ENCODE measurements at regions not wholly inside any gene's neighbourhood (a gene's known extent, or its start where the extent isn't known, plus 50 kb on each side); places are given as distances from the start of the nearest gene placed in this dataset.

DNA sequence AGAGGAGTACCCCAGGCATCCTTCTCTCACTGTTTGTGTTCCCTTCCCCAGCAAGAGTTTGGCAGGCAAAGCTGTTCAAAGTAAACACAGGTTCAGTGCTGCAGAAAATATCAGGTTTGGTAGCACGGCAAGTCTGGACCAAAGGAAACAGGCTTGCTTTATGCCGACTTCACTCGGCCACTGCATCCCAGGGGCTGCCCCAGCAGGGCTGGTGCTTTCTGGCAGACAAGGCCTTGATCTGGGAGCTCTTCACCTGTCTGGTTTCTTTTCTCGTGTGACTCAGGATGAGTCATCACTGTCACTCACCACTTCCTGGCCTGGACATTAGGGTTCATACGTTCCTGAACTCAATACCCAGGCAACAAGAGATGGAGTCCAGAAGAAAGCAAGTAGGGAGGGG lies 52.6 kb upstream of the NAV2 start:
- H3K36me3 ChIP-seq (ENCODE audit: control insufficient read depth in 2 of 2, insufficient read depth in 2 of 2, low read length in 1 of 2) = no peaks in the 10 kb centered on the region
- no peaks in the 10 kb centered on the region for H3K27me3 ChIP-seq (replicated peaks in 1 of 2; ENCODE audit: control insufficient read depth in 2 of 2, insufficient read depth in 2 of 2, low read length in 1 of 2)
- no peak overlapping the region for H2AFZ ChIP-seq (ENCODE audit: control insufficient read depth, low read depth, low read length)
- no peaks in the 10 kb centered on the region for H4K20me1 ChIP-seq (ENCODE audit: control insufficient read depth, insufficient read depth)
- peak; percentile 61 for DNase-seq (ENCODE audit: low read depth, low spot score)
- H3K4me1 ChIP-seq (ENCODE audit: control insufficient read depth, insufficient read depth, low read length) = no peaks in the 10 kb centered on the region; the same call in 1 of the 2 replicates
- no peak overlapping the region for H3K9ac ChIP-seq (ENCODE audit: control insufficient read depth, insufficient read depth, low read length)
- ChIA-PET SMC1A (ENCODE audit: uncharacterized antibody, unreplicated experiment) (interaction anchor here (1.4 kb wide), 1 partner anchor 76 kb away, joined by 3 read pairs; no protein-coding TSS in a partner anchor), POLR2A (no interaction called here), RAD21 (ENCODE audit: unreplicated experiment) (interaction anchor here (1.0 kb wide), 1 partner anchor 100 kb away, joined by 3 read pairs; no protein-coding TSS in a partner anchor), CTCF (no interaction called here)
- H3K79me2 ChIP-seq (ENCODE audit: control insufficient read depth, insufficient read depth, low read length) = no peaks in the 10 kb centered on the region
- no peak overlapping the region for H3K27ac ChIP-seq (ENCODE audit: control insufficient read depth, insufficient read depth)
- in situ Hi-C loops (cut with MboI) (no loop called here), intact Hi-C loops (cut with micrococcal nuclease; ENCODE audit: unreplicated experiment) (loop anchor here (2.0 kb wide), 1 partner anchor 21 kb away; no protein-coding TSS in a partner anchor)
- BruUV-seq (replicated peaks) = no TSS peak
- peak overlapping the region; percentile 27; the same call in 1 of the 2 replicates for H3K4me2 ChIP-seq (ENCODE audit: control insufficient read depth, insufficient read depth)
- peak; percentile 56 for FAIRE-seq
- 1% methylated on average over 5 of the region's 5 CpGs for WGBS (ENCODE audit: insufficient coverage, insufficient replicate concordance, low lambda C conversion rate, missing lambda C conversion rate)
- H3K4me3 ChIP-seq = no peak overlapping the region
- no peaks in the 10 kb centered on the region for H3K9me3 ChIP-seq (replicated peaks; ENCODE audit: control insufficient read depth, insufficient read depth, low read length)
- ATAC-seq = peak; percentile 99
- TF ChIP-seq LARP7 (IDR thresholded peaks at IDR 0.05) (no peak), ZBED1 (IDR thresholded peaks at IDR 0.05; ENCODE audit: borderline replicate concordance) (no peak), TAF1 (IDR thresholded peaks at IDR 0.05; ENCODE audit: borderline replicate concordance, low read depth, low read length) (no peak), HCFC1 (IDR thresholded peaks at IDR 0.05; ENCODE audit: low read length) (no peak), IRF4 (IDR thresholded peaks at IDR 0.05; ENCODE audit: low read depth, low read length) (no peak), RBBP5 (conservative IDR thresholded peaks at IDR 0.05) (no peak), TCF7 (IDR thresholded peaks at IDR 0.05; ENCODE audit: borderline replicate concordance) (no peak), JUNB (IDR thresholded peaks at IDR 0.05) (peak; percentile 82), ZNF622 (IDR thresholded peaks at IDR 0.05) (no peak), ZZZ3 (IDR thresholded peaks at IDR 0.05; ENCODE audit: control insufficient read depth, insufficient read length, low read depth) (no peak), MTA3 (IDR thresholded peaks at IDR 0.05; ENCODE audit: borderline replicate concordance, low read length) (no peak), NFYB (IDR thresholded peaks at IDR 0.05; ENCODE audit: insufficient read depth, low read depth, low read length) (no peak), YBX1 (IDR thresholded peaks at IDR 0.05) (no peak), NR2F1 (conservative IDR thresholded peaks at IDR 0.05) (peak; percentile 37; the same call in 1 of the 2 replicates), EP300 (IDR thresholded peaks at IDR 0.05; ENCODE audit: borderline replicate concordance in 1 of 2, control insufficient read depth in 1 of 2, low read depth in 2 of 2, low read length in 2 of 2) (peak in 1 of 2 experiments; percentile 57; a peak in 1 of 4 replicates), SREBF2 (IDR thresholded peaks at IDR 0.05; ENCODE audit: low read length) (no peak)
- TF ChIP-seq, protein P1, sequence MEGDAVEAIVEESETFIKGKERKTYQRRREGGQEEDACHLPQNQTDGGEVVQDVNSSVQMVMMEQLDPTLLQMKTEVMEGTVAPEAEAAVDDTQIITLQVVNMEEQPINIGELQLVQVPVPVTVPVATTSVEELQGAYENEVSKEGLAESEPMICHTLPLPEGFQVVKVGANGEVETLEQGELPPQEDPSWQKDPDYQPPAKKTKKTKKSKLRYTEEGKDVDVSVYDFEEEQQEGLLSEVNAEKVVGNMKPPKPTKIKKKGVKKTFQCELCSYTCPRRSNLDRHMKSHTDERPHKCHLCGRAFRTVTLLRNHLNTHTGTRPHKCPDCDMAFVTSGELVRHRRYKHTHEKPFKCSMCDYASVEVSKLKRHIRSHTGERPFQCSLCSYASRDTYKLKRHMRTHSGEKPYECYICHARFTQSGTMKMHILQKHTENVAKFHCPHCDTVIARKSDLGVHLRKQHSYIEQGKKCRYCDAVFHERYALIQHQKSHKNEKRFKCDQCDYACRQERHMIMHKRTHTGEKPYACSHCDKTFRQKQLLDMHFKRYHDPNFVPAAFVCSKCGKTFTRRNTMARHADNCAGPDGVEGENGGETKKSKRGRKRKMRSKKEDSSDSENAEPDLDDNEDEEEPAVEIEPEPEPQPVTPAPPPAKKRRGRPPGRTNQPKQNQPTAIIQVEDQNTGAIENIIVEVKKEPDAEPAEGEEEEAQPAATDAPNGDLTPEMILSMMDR (IDR thresholded peaks at IDR 0.05 in 2 of 3, conservative IDR thresholded peaks at IDR 0.05 in 1 of 3; ENCODE audit: control insufficient read depth in 2 of 3, extremely low read depth in 1 of 3, insufficient read depth in 1 of 3, low read depth in 3 of 3, low read length in 3 of 3) = no peak
- TF ChIP-seq, protein P2, sequence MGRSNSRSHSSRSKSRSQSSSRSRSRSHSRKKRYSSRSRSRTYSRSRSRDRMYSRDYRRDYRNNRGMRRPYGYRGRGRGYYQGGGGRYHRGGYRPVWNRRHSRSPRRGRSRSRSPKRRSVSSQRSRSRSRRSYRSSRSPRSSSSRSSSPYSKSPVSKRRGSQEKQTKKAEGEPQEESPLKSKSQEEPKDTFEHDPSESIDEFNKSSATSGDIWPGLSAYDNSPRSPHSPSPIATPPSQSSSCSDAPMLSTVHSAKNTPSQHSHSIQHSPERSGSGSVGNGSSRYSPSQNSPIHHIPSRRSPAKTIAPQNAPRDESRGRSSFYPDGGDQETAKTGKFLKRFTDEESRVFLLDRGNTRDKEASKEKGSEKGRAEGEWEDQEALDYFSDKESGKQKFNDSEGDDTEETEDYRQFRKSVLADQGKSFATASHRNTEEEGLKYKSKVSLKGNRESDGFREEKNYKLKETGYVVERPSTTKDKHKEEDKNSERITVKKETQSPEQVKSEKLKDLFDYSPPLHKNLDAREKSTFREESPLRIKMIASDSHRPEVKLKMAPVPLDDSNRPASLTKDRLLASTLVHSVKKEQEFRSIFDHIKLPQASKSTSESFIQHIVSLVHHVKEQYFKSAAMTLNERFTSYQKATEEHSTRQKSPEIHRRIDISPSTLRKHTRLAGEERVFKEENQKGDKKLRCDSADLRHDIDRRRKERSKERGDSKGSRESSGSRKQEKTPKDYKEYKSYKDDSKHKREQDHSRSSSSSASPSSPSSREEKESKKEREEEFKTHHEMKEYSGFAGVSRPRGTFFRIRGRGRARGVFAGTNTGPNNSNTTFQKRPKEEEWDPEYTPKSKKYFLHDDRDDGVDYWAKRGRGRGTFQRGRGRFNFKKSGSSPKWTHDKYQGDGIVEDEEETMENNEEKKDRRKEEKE (IDR thresholded peaks at IDR 0.05) = no peak
- TF ChIP-seq, protein P3, sequence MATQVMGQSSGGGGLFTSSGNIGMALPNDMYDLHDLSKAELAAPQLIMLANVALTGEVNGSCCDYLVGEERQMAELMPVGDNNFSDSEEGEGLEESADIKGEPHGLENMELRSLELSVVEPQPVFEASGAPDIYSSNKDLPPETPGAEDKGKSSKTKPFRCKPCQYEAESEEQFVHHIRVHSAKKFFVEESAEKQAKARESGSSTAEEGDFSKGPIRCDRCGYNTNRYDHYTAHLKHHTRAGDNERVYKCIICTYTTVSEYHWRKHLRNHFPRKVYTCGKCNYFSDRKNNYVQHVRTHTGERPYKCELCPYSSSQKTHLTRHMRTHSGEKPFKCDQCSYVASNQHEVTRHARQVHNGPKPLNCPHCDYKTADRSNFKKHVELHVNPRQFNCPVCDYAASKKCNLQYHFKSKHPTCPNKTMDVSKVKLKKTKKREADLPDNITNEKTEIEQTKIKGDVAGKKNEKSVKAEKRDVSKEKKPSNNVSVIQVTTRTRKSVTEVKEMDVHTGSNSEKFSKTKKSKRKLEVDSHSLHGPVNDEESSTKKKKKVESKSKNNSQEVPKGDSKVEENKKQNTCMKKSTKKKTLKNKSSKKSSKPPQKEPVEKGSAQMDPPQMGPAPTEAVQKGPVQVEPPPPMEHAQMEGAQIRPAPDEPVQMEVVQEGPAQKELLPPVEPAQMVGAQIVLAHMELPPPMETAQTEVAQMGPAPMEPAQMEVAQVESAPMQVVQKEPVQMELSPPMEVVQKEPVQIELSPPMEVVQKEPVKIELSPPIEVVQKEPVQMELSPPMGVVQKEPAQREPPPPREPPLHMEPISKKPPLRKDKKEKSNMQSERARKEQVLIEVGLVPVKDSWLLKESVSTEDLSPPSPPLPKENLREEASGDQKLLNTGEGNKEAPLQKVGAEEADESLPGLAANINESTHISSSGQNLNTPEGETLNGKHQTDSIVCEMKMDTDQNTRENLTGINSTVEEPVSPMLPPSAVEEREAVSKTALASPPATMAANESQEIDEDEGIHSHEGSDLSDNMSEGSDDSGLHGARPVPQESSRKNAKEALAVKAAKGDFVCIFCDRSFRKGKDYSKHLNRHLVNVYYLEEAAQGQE (IDR thresholded peaks at IDR 0.05; ENCODE audit: low read depth, low read length) = no peak

All from GM12878 (cell line).